Activated T-cell treated with anti-CD3 and anti-CD28 coated beads, Interleukin-2, amount 50 U/mL, for 72 hours (primary cell): ENCODE measurements at regions not wholly inside any gene's neighbourhood (a gene's known extent, or its start where the extent isn't known, plus 50 kb on each side); places are given as distances from the start of the nearest gene placed in this dataset.

ENCODE experiments used
- ATAC-seq, 2 donors: fragments of 150-1000 bp; cut with Tn5 transposase; replicated peaks in 1 of 2; 2 replicates each; pipeline ENCODE4 v1.10.0; 2021; ENCODE audit warnings: moderate library complexity in 2 of 2, mild to moderate bottlenecking in 1 of 2
- DNase-seq, 2 donors: peaks; one replicate each; pipeline ENCODE4 v3.0.0; 2021 to 2022; ENCODE audit warnings: mixed read lengths in 1 of 2
- H3K27ac Mint-ChIP-seq: one replicate; pipeline ENCODE4 v1.8.0; 2022; ENCODE audit warnings: mild to moderate bottlenecking, moderate library complexity, mixed read lengths
- H3K27me3 Mint-ChIP-seq: one replicate; pipeline ENCODE4 v1.8.0; 2022; ENCODE audit warnings: low read depth, mixed read lengths
- H3K36me3 Mint-ChIP-seq, 2 donors: one replicate each; pipeline ENCODE4 v1.8.0; 2022; ENCODE audit warnings: mixed read lengths in 2 of 2, mild to moderate bottlenecking in 1 of 2; ENCODE audit not compliant: insufficient read depth in 2 of 2
- H3K4me1 Mint-ChIP-seq: one replicate; pipeline ENCODE4 v1.8.0; 2022; ENCODE audit warnings: low read depth, mixed read lengths
- H3K4me3 Mint-ChIP-seq, 2 donors: one replicate each; pipeline ENCODE4 v1.8.0; 2022; ENCODE audit warnings: mild to moderate bottlenecking in 2 of 2, mixed read lengths in 2 of 2, moderate library complexity in 2 of 2
- H3K9me3 Mint-ChIP-seq, 2 donors: one replicate each; pipeline ENCODE4 v1.8.0; 2022; ENCODE audit warnings: mixed read lengths in 2 of 2

DNA sequence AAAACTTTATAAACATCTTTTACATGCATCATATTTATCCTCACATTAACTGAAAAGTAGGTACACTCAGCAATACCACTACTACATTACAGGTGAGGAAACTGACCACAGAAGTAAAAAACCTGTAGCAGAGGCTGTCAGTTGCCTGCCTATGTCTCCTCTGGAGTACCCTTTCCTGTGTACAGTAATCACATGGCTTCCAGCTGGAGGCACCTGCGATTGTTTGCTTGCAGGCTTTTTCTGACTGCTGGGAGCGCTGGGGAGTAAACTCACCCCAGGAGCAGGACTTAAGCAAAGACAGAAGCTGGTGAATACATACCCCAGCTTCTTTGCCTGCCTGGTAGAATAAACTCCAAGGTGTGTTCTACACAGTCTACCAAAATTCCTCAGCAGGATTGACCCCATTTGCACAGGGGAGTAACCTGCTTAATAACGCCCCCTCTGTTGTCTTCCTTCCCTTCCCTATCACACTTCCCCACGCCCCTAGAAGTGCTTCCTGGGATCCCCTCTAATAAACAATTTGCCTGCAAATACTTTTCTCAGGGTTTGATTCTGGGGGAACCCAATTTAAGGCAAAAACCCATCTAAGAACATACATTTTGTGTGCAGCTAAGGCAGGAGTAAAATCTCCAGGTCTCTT, 138.9 kb downstream of the PTH2R start:
- ATAC-seq (no peak), DNase-seq (no peak)
- H3K4me1 Mint-ChIP-seq = no peaks in the 10 kb centered on the region
- H3K36me3 Mint-ChIP-seq = no peaks in the 10 kb centered on the region
- no peak overlapping the region for H3K27ac Mint-ChIP-seq
- H3K4me3 Mint-ChIP-seq = no peak overlapping the region
- peaks cover 8% of the 10 kb centered on the region for H3K27me3 Mint-ChIP-seq
- H3K9me3 Mint-ChIP-seq = peaks cover 0 to 2% of the 10 kb centered on the region in 2 donors

DNA sequence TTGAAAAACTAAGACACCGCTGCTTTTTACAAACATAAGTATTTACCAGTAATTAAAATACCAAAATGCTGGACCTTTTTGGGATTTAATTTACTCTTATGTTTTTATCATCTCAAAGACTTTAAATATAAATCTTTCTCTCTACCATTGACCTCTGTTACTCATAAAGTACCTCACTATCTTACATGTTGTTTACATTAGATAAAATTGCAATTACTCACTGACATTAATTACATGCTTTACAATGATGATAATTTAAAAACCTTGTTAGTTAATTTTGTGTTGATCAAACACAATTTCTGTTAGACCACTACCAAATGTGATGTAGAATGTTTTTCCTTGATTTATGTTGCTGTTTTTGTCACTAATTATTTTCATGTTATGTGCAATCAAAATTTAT, 139.5 kb downstream of the PTH2R start:
- Mint-ChIP-seq H3K4me1 (no peaks in the 10 kb centered on the region), H3K4me3 (no peak overlapping the region), H3K36me3 (no peaks in the 10 kb centered on the region), H3K27ac (no peak overlapping the region), H3K27me3 (peaks cover 8% of the 10 kb centered on the region), H3K9me3 (peaks cover 2% of the 10 kb centered on the region in 2 donors)
- ATAC-seq (no peak), DNase-seq (no peak)

DNA sequence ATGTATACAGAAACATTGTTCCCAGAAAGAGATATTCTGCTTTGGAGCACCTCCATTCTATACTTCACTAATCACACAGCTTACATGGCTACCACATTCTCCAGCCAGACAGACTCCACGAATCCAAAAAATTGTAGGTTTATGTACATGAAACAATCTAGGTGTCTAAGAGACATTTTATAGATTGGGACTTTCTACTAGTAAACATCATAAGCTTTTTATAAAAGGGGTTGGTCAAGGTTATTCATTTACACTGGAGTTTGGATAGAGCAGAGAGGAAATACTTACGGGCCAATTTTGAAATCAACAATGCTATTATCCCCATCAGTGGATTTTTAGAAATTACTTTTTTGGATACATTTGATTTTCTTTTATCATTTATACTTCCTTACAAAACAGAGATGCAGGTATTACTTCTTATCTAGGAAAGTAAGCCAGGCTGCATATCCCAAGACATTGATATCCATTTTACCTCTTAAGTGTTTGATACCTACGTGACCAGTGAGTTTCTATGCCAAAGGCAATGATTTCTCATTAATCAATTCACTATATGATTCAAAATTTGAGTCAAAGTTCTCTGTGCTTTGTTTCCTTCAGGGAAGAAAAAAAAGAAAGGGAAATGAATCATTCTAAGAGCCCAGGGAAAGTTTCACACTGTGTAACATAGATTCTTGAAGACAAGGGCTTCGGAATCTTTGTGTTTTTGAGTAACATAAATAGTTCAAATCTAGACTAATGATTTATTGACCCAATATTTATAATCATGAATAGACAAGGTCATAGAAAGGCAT, 140.5 kb downstream of the PTH2R start:
- Mint-ChIP-seq H3K9me3 (peaks cover 2% of the 10 kb centered on the region in 2 donors), H3K36me3 (no peaks in the 10 kb centered on the region), H3K4me3 (no peak overlapping the region), H3K27me3 (peaks cover 8% of the 10 kb centered on the region), H3K27ac (no peak overlapping the region), H3K4me1 (no peaks in the 10 kb centered on the region)
- DNase-seq (no peak), ATAC-seq (no peak)

- no peak for ATAC-seq
- no peaks in the 10 kb centered on the region for H3K4me1 Mint-ChIP-seq
Measured at GRCh38 chr2:208548700-208549099, 142.1 kb downstream of the PTH2R start.

GRCh38 chr2:208549546-208550158, 143.1 kb downstream of the PTH2R start:
- Mint-ChIP-seq H3K27me3 (peaks cover 8% of the 10 kb centered on the region), H3K27ac (no peak overlapping the region), H3K9me3 (peaks cover 2% of the 10 kb centered on the region in 2 donors), H3K36me3 (no peaks in the 10 kb centered on the region), H3K4me3 (no peak overlapping the region), H3K4me1 (no peaks in the 10 kb centered on the region)
- DNase-seq (no peak), ATAC-seq (no peak)

More at GRCh38 chr2:208548700-208549099, 142.1 kb downstream of the PTH2R start:
- DNase-seq = no peak
- Mint-ChIP-seq H3K4me3 (no peak overlapping the region), H3K36me3 (no peaks in the 10 kb centered on the region), H3K27me3 (peaks cover 8% of the 10 kb centered on the region), H3K27ac (no peak overlapping the region), H3K9me3 (peaks cover 2% of the 10 kb centered on the region in 2 donors)

GRCh38 chr2:208552943-208553342, 146.4 kb downstream of the PTH2R start:
- Mint-ChIP-seq H3K4me3 (no peak overlapping the region), H3K36me3 (no peaks in the 10 kb centered on the region), H3K27me3 (no peaks in the 10 kb centered on the region), H3K4me1 (no peaks in the 10 kb centered on the region), H3K27ac (no peak overlapping the region), H3K9me3 (peaks cover 2% of the 10 kb centered on the region in 2 donors)
- DNase-seq (no peak), ATAC-seq (no peak)

DNA sequence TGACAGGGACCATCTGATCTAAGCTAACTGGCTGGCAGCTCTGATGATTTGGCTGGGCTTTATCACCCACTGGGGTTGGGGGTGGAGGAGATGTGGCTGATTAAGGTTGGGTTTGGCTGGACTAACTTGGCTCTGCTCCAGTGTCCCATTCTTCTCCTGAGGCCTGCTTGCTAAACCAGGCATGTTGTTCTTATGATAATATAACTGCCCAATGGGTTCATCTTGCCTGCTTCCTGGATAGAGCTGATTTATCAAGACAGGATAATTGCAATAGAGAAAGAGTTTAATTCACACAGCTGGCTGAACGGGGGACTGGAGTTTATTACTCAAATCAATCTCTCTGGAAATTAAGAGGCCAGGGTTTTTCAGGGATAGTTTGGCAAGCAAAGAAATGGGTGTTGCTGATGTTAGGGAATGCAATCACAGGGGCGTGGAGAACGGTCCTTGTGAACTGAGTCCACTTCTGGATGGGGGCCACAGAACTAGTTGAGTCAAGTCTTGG, 150.4 kb downstream of the PTH2R start:
- Mint-ChIP-seq H3K27me3 (no peaks in the 10 kb centered on the region), H3K4me1 (no peaks in the 10 kb centered on the region), H3K27ac (no peak overlapping the region), H3K9me3 (peaks cover 2 to 4% of the 10 kb centered on the region in 2 donors), H3K4me3 (no peak overlapping the region), H3K36me3 (no peaks in the 10 kb centered on the region)
- DNase-seq = no peak
- no peak for ATAC-seq

DNA sequence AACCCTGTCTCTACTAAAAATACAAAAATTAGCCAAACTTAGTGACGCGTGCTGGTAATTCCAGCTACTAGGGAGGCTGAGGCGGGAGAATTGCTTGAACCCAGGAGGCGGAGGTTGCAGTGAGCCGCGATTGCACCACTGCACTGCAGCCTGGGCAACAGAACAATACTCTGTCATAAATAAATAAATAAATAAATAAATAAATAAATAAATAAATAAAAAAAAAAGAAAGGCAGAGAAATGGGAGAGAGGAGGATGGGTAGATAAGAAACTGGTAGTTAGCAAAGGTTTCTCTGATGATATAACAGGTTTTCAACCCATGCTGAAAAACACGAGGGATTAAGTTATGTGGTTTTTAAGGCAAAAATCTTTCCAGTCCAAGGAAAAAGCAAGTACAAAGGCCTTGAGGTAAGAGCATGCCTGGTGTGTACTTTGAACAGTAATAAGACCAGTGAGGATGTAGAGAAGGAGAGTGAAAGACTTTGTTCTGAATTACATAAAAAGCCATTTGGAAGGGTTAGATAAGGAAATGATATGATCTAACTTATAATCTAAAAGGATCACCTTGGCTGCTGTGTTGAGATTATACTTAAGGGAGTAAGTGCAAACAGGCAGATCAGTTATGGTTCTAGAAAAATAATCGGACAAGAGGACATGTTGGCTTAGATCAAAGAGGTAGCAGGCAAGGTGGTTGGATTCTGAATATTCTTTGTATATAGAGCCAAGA, 159.3 kb downstream of the PTH2R start:
- Mint-ChIP-seq H3K4me3 (no peak overlapping the region), H3K27ac (no peak overlapping the region), H3K36me3 (no peaks in the 10 kb centered on the region), H3K27me3 (no peaks in the 10 kb centered on the region), H3K9me3 (peaks cover 2 to 5% of the 10 kb centered on the region in 2 donors), H3K4me1 (no peaks in the 10 kb centered on the region)
- DNase-seq = no peak
- no peak for ATAC-seq

GRCh38 chr2:208568203-208568602, 161.6 kb downstream of the PTH2R start:
- ATAC-seq = no peak
- no peak for DNase-seq
- Mint-ChIP-seq H3K36me3 (no peaks in the 10 kb centered on the region), H3K27me3 (no peaks in the 10 kb centered on the region), H3K9me3 (peaks cover 2% of the 10 kb centered on the region in 2 donors), H3K27ac (no peak overlapping the region), H3K4me1 (no peaks in the 10 kb centered on the region), H3K4me3 (no peak overlapping the region)

DNA sequence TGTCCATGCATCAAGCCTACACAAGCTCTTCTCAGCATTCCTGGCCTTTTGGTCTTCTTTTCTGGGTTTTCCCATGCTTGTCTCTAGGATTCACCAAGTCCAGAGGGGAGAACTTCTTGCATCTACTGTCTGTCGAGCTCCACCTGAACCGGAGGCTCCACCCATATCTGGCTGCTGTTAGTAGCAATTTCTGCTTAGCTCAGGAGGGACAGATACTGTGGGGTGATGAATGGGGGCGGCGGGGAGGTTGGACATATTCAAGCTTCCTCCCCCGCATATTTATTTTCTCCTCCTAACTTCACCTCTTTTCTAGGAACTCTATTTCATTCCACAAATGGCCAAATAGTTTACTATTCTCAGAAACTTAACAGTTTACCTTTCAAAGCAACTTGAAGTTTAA, 163.5 kb downstream of the PTH2R start:
- no peak for ATAC-seq
- peaks cover 0 to 1% of the 10 kb centered on the region in 2 donors for H3K9me3 Mint-ChIP-seq

GRCh38 chr2:208570851-208571763, 164.5 kb downstream of the PTH2R start:
- ATAC-seq (no peak), DNase-seq (no peak)
- Mint-ChIP-seq H3K9me3 (peaks cover 0 to 1% of the 10 kb centered on the region in 2 donors), H3K4me1 (no peaks in the 10 kb centered on the region), H3K36me3 (no peaks in the 10 kb centered on the region), H3K4me3 (no peak overlapping the region), H3K27me3 (no peaks in the 10 kb centered on the region), H3K27ac (no peak overlapping the region)

More for the DNA sequence above, 163.5 kb downstream of the PTH2R start:
- no peak for DNase-seq
- Mint-ChIP-seq H3K4me1 (no peaks in the 10 kb centered on the region), H3K27me3 (no peaks in the 10 kb centered on the region), H3K27ac (no peak overlapping the region), H3K36me3 (no peaks in the 10 kb centered on the region), H3K4me3 (no peak overlapping the region)

DNA sequence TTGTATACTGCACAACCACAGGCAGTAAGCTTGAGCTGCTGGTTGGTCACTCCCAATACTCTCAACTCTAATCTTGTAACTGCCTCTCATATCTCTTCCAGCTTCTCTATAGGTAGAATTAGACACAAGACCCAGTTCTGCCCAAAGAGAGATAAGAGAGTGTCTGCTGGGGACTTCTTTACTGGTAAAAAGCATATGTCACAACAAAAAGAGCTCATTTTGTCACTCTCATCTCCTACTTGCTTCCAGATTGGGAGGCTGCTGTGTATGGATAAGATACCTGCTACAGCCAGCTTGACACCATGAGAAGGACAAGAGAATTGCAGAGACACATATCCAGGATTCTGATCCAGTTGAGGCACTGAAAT, 165.2 kb downstream of the PTH2R start:
- ATAC-seq (no peak), DNase-seq (no peak)
- Mint-ChIP-seq H3K27ac (no peak overlapping the region), H3K9me3 (peaks cover 0 to 1% of the 10 kb centered on the region in 2 donors), H3K4me1 (no peaks in the 10 kb centered on the region), H3K27me3 (no peaks in the 10 kb centered on the region), H3K36me3 (no peaks in the 10 kb centered on the region), H3K4me3 (no peak overlapping the region)
